ENCODE measurements at regions not wholly inside any gene's neighbourhood (a gene's known extent, or its start where the extent isn't known, plus 50 kb on each side); places are given as distances from the start of the nearest gene placed in this dataset.

GRCh38 chr3:168250415-168250861 lies 154.7 kb upstream of the GOLIM4 start:
- no peak for TF ChIP-seq CTCF (IDR thresholded peaks at IDR 0.05)
- no peak for TF ChIP-seq POLR2A (IDR thresholded peaks at IDR 0.05)

Measured in testis (tissue), 2 donors.